Activated CD8-positive, alpha-beta memory T cell treated with anti-CD3 and anti-CD28 coated beads, Interleukin-2, amount 10 ng/mL, durations not matched to agents 7 days and 5 days (primary cell): ENCODE measurements at regions not wholly inside any gene's neighbourhood (a gene's known extent, or its start where the extent isn't known, plus 50 kb on each side); places are given as distances from the start of the nearest gene placed in this dataset.

Experiments
- ATAC-seq: fragments of 150-1000 bp; cut with Tn5 transposase; one replicate; pipeline ENCODE4 v1.10.0; 2021; ENCODE audit warnings: moderate library complexity
- CTCF ChIA-PET: fragments of 350-600 bp; sonication (Branson Sonifier 250); formaldehyde crosslinking; loops from one replicate; lab custom pipeline; 2021; ENCODE audit warnings: antibody characterized with exemption; lab: Charles Lee
- DNase-seq: peaks from one replicate; pipeline ENCODE4 v3.0.0-alpha.2; 2020
- H3K27ac Mint-ChIP-seq: one replicate; pipeline ENCODE4 v1.8.0; 2021; ENCODE audit warnings: mild to moderate bottlenecking, mixed read lengths
- H3K27me3 Mint-ChIP-seq: one replicate; pipeline ENCODE4 v1.8.0; 2021; ENCODE audit warnings: mixed read lengths
- H3K36me3 Mint-ChIP-seq: one replicate; pipeline ENCODE4 v1.8.0; 2021; ENCODE audit warnings: mild to moderate bottlenecking, mixed read lengths
- H3K4me1 Mint-ChIP-seq: one replicate; pipeline ENCODE4 v1.8.0; 2021; ENCODE audit warnings: mixed read lengths
- H3K4me3 Mint-ChIP-seq: one replicate; pipeline ENCODE4 v1.8.0; 2021; ENCODE audit warnings: mild to moderate bottlenecking, moderate library complexity, mixed read lengths
- H3K9me3 Mint-ChIP-seq: one replicate; pipeline ENCODE4 v1.8.0; 2022; ENCODE audit warnings: low read depth, mixed read lengths

DNA sequence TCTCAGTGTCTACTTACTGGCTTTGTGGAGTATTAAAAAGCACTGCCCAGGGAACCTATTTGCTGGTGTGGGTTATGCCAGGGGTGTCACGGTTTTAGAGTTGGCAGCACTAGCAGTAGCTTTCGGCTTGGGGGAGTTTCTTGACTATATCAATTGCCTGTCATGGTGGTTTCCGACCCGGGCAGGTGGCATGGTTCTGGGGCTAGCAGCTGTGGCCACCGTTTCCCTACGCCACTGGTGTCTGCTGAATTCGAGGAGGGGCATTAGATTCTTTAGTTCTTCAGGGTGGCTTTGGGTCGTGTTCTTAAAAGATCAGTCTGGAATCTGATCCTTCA is 55.6 kb upstream of the FOXC1 start:
- no peaks in the 10 kb centered on the region for H3K36me3 Mint-ChIP-seq
- H3K27ac Mint-ChIP-seq, result no peak overlapping the region
- DNase-seq (no peak), ATAC-seq (no peak)
- CTCF ChIA-PET, result interaction anchor here (1.1 to 1.4 kb wide), 2 partner anchors 22 to 30 kb away, joined by 3 to 14 read pairs; no protein-coding TSS in a partner anchor
- peaks cover 15% of the 10 kb centered on the region for H3K4me1 Mint-ChIP-seq
- no peaks in the 10 kb centered on the region for H3K9me3 Mint-ChIP-seq
- H3K4me3 Mint-ChIP-seq, result peak overlapping the region; percentile 73
- peaks cover 30% of the 10 kb centered on the region for H3K27me3 Mint-ChIP-seq

DNA sequence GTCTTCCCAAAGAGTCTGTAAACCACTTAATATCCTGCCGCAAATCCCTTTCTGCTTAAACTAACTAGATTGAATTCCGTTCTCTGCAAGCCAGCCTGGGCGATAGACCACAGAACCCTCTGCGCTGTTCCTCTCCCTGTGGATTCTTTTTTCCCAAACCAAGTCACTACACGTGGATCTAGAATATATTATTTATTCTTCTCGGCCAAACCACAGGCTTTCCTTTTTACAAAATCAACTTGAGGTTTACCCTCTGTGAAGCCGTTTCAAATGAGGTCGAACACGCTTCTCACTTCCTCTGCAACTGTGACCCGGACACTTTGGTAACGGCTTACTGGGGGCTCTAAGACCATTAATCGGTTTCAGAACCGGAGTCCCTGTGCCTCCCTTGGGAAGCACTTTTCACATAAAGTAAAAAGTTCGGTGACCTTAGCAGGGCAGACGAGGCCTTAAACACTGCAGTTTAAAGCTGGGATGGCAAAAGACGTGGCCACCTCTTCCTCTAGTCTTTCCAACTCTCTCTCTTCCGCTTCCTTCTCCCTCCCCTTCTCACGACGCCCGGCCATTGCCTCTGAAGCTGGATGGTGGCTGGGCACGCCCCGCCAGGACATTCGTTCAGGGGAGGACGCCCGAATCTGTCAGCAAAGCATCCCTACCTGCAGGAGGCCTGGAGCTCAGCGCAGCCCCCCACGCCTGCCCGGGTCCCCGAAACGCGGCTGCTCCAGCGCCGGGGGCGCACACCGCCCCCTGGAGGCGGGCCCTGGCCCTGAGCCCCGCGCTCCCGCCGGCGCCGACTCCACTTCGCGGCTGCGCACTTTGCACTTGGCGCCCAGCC is 55.0 kb upstream of the FOXC1 start:
- peak; percentile 93 for ATAC-seq
- Mint-ChIP-seq H3K4me3 (peak overlapping the region; percentile 73), H3K36me3 (no peaks in the 10 kb centered on the region), H3K27me3 (peaks cover 35% of the 10 kb centered on the region), H3K27ac (peak overlapping the region; percentile 65), H3K4me1 (peaks cover 15% of the 10 kb centered on the region), H3K9me3 (no peaks in the 10 kb centered on the region)
- CTCF ChIA-PET, result interaction anchor here (0.8 to 1.4 kb wide), 4 partner anchors 23 to 32 kb away, joined by 3 to 14 read pairs (median 4); no protein-coding TSS in a partner anchor
- peak; percentile 55 for DNase-seq

DNA sequence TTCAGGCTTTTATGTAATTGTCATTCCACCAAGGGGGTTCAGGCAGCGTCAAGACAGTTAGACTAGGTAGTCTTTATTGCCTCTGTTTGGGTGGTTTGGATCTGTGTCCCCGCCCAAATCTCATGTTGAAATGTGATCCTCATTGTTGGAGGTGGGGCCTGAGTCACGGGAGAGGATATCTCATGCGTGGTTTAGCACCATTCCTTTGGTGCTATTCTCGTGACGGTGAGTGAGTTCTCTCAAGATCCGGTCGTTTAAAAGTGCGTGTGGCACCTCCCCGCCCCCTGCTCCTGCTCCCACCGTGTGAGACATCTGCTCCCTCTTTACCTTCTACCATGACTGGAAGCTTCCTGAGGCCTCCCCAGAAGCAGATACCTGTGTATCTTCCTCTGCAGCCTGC is 51.3 kb upstream of the FOXC1 start:
- Mint-ChIP-seq H3K27me3 (peaks cover 55% of the 10 kb centered on the region), H3K4me3 (no peak overlapping the region), H3K9me3 (no peaks in the 10 kb centered on the region), H3K4me1 (peaks cover 13% of the 10 kb centered on the region), H3K36me3 (no peaks in the 10 kb centered on the region), H3K27ac (no peak overlapping the region)
- CTCF ChIA-PET, result no interaction called here
- no peak for DNase-seq
- no peak for ATAC-seq
